ENCODE measurements at regions not wholly inside any gene's neighbourhood (a gene's known extent, or its start where the extent isn't known, plus 50 kb on each side); places are given as distances from the start of the nearest gene placed in this dataset.

DNA sequence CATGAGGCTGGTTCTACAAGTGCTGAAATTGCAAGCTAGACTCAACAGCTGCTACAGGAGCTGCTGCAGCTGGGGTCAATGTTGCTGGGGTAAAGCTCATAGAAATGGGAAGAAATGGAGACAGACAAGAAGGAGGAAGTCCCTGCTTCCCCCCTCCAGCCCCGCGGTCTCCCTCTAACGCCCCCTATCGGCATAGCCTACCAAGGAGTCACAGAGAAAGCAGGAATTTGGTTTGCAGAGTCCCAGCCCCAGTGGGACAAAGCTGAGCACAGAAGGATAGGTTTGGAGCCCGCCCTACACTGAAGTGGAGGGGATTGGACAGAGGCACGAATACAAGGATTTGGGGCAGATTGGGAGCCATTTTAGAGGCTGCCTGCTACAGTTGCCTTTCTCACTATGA, 176.9 kb upstream of the ANKRD28 start:
- Mint-ChIP-seq H3K4me3 (no peak overlapping the region), H3K4me1 (no peaks in the 10 kb centered on the region), H3K36me3 (ENCODE audit: low read depth) (no peaks in the 10 kb centered on the region), H3K27ac (no peak overlapping the region), H3K9me3 (no peaks in the 10 kb centered on the region), H3K27me3 (ENCODE audit: insufficient read depth) (no peaks in the 10 kb centered on the region)
- WGBS, 2 experiments (ENCODE audit: insufficient coverage in 1 of 2, insufficient read length in 1 of 2), result 42 to 81% methylated on average over 2 to 6 of the region's 6 CpGs
- Histone ChIP-seq H3K27ac (ENCODE audit: low read depth, low read length) (no peak overlapping the region), H3K27me3 (ENCODE audit: control insufficient read depth, insufficient read depth, low read length, poor library complexity, severe bottlenecking) (no peaks in the 10 kb centered on the region), H3K4me3 (ENCODE audit: low read length) (no peak overlapping the region), H3K9ac (ENCODE audit: extremely low read depth, low read length, poor library complexity, severe bottlenecking) (no peak overlapping the region), H3K4me1 (ENCODE audit: control insufficient read depth, insufficient read depth, low read length) (no peaks in the 10 kb centered on the region), H3K36me3 (ENCODE audit: control insufficient read depth, insufficient read depth, low read length) (no peaks in the 10 kb centered on the region), H3K9me3 (ENCODE audit: control insufficient read depth, low read length) (no peaks in the 10 kb centered on the region)
- peak; percentile 89 for DNase-seq
- TF ChIP-seq, protein P1, sequence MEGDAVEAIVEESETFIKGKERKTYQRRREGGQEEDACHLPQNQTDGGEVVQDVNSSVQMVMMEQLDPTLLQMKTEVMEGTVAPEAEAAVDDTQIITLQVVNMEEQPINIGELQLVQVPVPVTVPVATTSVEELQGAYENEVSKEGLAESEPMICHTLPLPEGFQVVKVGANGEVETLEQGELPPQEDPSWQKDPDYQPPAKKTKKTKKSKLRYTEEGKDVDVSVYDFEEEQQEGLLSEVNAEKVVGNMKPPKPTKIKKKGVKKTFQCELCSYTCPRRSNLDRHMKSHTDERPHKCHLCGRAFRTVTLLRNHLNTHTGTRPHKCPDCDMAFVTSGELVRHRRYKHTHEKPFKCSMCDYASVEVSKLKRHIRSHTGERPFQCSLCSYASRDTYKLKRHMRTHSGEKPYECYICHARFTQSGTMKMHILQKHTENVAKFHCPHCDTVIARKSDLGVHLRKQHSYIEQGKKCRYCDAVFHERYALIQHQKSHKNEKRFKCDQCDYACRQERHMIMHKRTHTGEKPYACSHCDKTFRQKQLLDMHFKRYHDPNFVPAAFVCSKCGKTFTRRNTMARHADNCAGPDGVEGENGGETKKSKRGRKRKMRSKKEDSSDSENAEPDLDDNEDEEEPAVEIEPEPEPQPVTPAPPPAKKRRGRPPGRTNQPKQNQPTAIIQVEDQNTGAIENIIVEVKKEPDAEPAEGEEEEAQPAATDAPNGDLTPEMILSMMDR (conservative IDR thresholded peaks at IDR 0.05), result peak; percentile 74

DNA sequence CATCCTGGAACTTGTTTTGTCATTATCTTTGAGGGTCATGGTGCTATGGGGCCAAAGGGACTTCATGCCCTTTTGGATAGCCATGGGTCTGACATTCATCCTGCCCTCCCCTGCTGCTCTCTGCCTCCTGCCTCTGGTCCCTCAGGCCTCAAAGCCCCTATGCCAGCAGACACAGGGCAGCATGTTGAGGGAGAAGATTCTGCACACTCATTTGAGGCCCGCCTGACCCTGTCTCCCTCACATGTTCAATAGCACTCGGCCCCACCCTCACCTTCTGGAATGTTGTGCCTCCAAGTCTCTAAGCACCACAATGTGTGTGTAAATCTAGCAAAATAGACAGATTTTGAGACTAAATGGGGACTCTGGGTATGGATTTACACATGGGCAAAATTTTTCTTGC, 178.7 kb upstream of the ANKRD28 start:
- no peaks in the 10 kb centered on the region for H3K9me3 ChIP-seq (ENCODE audit: control insufficient read depth, low read length)
- no peaks in the 10 kb centered on the region for H3K27me3 ChIP-seq (ENCODE audit: control insufficient read depth, insufficient read depth, low read length, poor library complexity, severe bottlenecking)
- Mint-ChIP-seq H3K9me3 (no peaks in the 10 kb centered on the region), H3K4me3 (no peak overlapping the region), H3K36me3 (ENCODE audit: low read depth) (no peaks in the 10 kb centered on the region), H3K27ac (no peak overlapping the region), H3K27me3 (ENCODE audit: insufficient read depth) (no peaks in the 10 kb centered on the region), H3K4me1 (no peaks in the 10 kb centered on the region)
- H3K36me3 ChIP-seq (ENCODE audit: control insufficient read depth, insufficient read depth, low read length), result no peaks in the 10 kb centered on the region
- no peaks in the 10 kb centered on the region for H3K4me1 ChIP-seq (ENCODE audit: control insufficient read depth, insufficient read depth, low read length)
- DNase-seq, result no peak
- TF ChIP-seq, protein P1 (conservative IDR thresholded peaks at IDR 0.05), result no peak
- WGBS, 2 experiments (ENCODE audit: insufficient coverage in 1 of 2, insufficient read length in 1 of 2), result 47% methylated on average over 2 of the region's 2 CpGs; no CpG with 5 or more reads in 1 of the 2 experiments
- no peak overlapping the region for H3K4me3 ChIP-seq (ENCODE audit: low read length)
- H3K27ac ChIP-seq (ENCODE audit: low read depth, low read length), result no peak overlapping the region
- no peak overlapping the region for H3K9ac ChIP-seq (ENCODE audit: extremely low read depth, low read length, poor library complexity, severe bottlenecking)

DNA sequence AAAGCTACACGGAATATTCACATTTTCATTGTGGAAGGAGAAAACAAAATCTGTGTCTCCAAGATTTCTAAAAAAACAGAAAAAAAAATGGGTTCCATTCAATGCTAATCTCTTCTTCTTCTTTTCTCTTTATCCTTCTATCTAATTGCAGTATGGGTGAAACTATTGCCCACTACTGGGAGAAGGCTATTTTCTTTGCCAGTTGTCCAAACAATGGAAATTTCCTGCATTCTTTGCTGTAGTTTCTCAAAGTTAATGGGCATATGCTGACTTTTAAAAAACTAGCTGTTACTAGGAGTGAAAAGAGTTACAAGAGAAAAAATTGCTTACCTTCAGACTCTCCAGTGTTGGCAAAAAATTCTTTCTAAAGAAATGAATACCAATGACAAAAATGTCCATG, 179.3 kb upstream of the ANKRD28 start:
- Histone ChIP-seq H3K27me3 (ENCODE audit: control insufficient read depth, insufficient read depth, low read length, poor library complexity, severe bottlenecking) (no peaks in the 10 kb centered on the region), H3K27ac (ENCODE audit: low read depth, low read length) (no peak overlapping the region), H3K9me3 (ENCODE audit: control insufficient read depth, low read length) (no peaks in the 10 kb centered on the region), H3K36me3 (ENCODE audit: control insufficient read depth, insufficient read depth, low read length) (no peaks in the 10 kb centered on the region), H3K4me3 (ENCODE audit: low read length) (no peak overlapping the region), H3K9ac (ENCODE audit: extremely low read depth, low read length, poor library complexity, severe bottlenecking) (no peak overlapping the region), H3K4me1 (ENCODE audit: control insufficient read depth, insufficient read depth, low read length) (no peaks in the 10 kb centered on the region)
- WGBS, 2 experiments (ENCODE audit: insufficient coverage in 1 of 2, insufficient read length in 1 of 2), result 83 to 96% methylated on average over 1 of the region's 1 CpG
- H3K9me3 Mint-ChIP-seq, result no peaks in the 10 kb centered on the region
- H3K27me3 Mint-ChIP-seq (ENCODE audit: insufficient read depth), result no peaks in the 10 kb centered on the region
- no peak for DNase-seq
- no peak overlapping the region for H3K4me3 Mint-ChIP-seq
- H3K27ac Mint-ChIP-seq, result no peak overlapping the region
- H3K4me1 Mint-ChIP-seq, result no peaks in the 10 kb centered on the region
- TF ChIP-seq, protein P1 (conservative IDR thresholded peaks at IDR 0.05), result no peak
- H3K36me3 Mint-ChIP-seq (ENCODE audit: low read depth), result no peaks in the 10 kb centered on the region

Measured in endodermal cell (in vitro differentiated cells).